MM.1S (cell line): ENCODE measurements at regions not wholly inside any gene's neighbourhood (a gene's known extent, or its start where the extent isn't known, plus 50 kb on each side); places are given as distances from the start of the nearest gene placed in this dataset.

ENCODE experiments used
- CTCF ChIP-seq: fragments of 300-600 bp; sonication (generic); IDR thresholded peaks from 2 replicates; pipeline ENCODE4 v1.5.1; 2016; ENCODE audit warnings: antibody characterized with exemption, low read length, mixed read lengths
- EZH2 ChIP-seq: fragments of 300-600 bp; sonication (generic); optimal IDR thresholded peaks from 2 replicates; pipeline ENCODE3; 2017; ENCODE audit warnings: low read depth, mild to moderate bottlenecking, antibody characterized with exemption, low read length, mixed read lengths
- EZH2phosphoT487 ChIP-seq: fragments of 300-600 bp; sonication (generic); IDR thresholded peaks from 2 replicates; pipeline ENCODE4 v1.6.1; 2018; ENCODE audit warnings: antibody characterized with exemption, low read length

- TF ChIP-seq CTCF (no peak), EZH2 (no peak), EZH2phosphoT487 (no peak)
These were observed 78.3 kb upstream of the ALDH1A3 start for GRCh38 chr15:100801256-100801900.
